IMR-90 (cell line): ENCODE measurements at regions not wholly inside any gene's neighbourhood (a gene's known extent, or its start where the extent isn't known, plus 50 kb on each side); places are given as distances from the start of the nearest gene placed in this dataset.

Source experiments
- BHLHE40 ChIP-seq: fragments of 150-350 bp; IDR thresholded peaks from 2 replicates; pipeline ENCODE4 v1.6.1; 2016; ENCODE audit warnings: mild to moderate bottlenecking, low read depth, low read length
- CEBPB ChIP-seq: IDR thresholded peaks from 2 replicates; pipeline ENCODE4 v1.6.1; 2012; ENCODE audit warnings: low read depth, low read length, improper control_type of control experiment
- CTCF ChIP-seq: conservative IDR thresholded peaks from 2 replicates; pipeline ENCODE4 v1.5.1; 2012; ENCODE audit warnings: mild to moderate bottlenecking, low read depth, low read length, improper control_type of control experiment
- ELK1 ChIP-seq: fragments of 150-350 bp; IDR thresholded peaks from 2 replicates; pipeline ENCODE4 v1.6.1; 2016; ENCODE audit warnings: low read depth, mild to moderate bottlenecking, low read length, moderate library complexity, borderline replicate concordance
- FOS ChIP-seq: fragments of 150-350 bp; IDR thresholded peaks from 2 replicates; pipeline ENCODE4 v1.6.1; 2016; ENCODE audit warnings: low read depth, low read length
- MAFK ChIP-seq: IDR thresholded peaks from 2 replicates; pipeline ENCODE4 v1.6.1; 2012; ENCODE audit warnings: low read depth, low read length, improper control_type of control experiment
- MAZ ChIP-seq: IDR thresholded peaks from 2 replicates; pipeline ENCODE4 v1.6.1; 2012; ENCODE audit warnings: low read depth, mild to moderate bottlenecking, low read length, improper control_type of control experiment, moderate library complexity, borderline replicate concordance
- MXI1 ChIP-seq: IDR thresholded peaks from 2 replicates; pipeline ENCODE4 v1.6.1; 2012; ENCODE audit warnings: low read depth, mild to moderate bottlenecking, low read length, moderate library complexity, borderline replicate concordance
- NFE2L2 ChIP-seq: fragments of 150-350 bp; IDR thresholded peaks from 2 replicates; pipeline ENCODE4 v1.6.1; 2016; ENCODE audit warnings: low read depth, mild to moderate bottlenecking, low read length
- POLR2A ChIP-seq: IDR thresholded peaks from 2 replicates; pipeline ENCODE4 v1.6.1; 2012; ENCODE audit warnings: mild to moderate bottlenecking, low read depth, low read length
- RAD21 ChIP-seq: IDR thresholded peaks from 2 replicates; pipeline ENCODE4 v1.6.1; 2012; ENCODE audit warnings: low read length, improper control_type of control experiment
- RFX5 ChIP-seq: IDR thresholded peaks from 2 replicates; pipeline ENCODE4 v1.8.0; 2012; ENCODE audit warnings: low read depth, mild to moderate bottlenecking, low read length, moderate library complexity
- SMC3 ChIP-seq: fragments of 150-350 bp; IDR thresholded peaks from 2 replicates; pipeline ENCODE4 v1.6.1; 2016; ENCODE audit warnings: low read depth, mild to moderate bottlenecking, antibody characterized with exemption, low read length, moderate library complexity
- USF2 ChIP-seq: fragments of 150-350 bp; IDR thresholded peaks from 2 replicates; pipeline ENCODE4 v1.6.1; 2017; ENCODE audit warnings: mild to moderate bottlenecking, antibody characterized with exemption, low read length, low read depth

- TF ChIP-seq POLR2A (no peak), CTCF (no peak), RAD21 (no peak), MAZ (no peak), USF2 (no peak), FOS (no peak), SMC3 (no peak), MAFK (no peak), NFE2L2 (no peak), RFX5 (no peak), BHLHE40 (no peak), ELK1 (no peak), CEBPB (no peak), MXI1 (no peak)
Measured at GRCh38 chr6:14379568-14379967, 262.0 kb downstream of the CD83 start.
